ENCODE measurements at regions not wholly inside any gene's neighbourhood (a gene's known extent, or its start where the extent isn't known, plus 50 kb on each side); places are given as distances from the start of the nearest gene placed in this dataset.

DNA sequence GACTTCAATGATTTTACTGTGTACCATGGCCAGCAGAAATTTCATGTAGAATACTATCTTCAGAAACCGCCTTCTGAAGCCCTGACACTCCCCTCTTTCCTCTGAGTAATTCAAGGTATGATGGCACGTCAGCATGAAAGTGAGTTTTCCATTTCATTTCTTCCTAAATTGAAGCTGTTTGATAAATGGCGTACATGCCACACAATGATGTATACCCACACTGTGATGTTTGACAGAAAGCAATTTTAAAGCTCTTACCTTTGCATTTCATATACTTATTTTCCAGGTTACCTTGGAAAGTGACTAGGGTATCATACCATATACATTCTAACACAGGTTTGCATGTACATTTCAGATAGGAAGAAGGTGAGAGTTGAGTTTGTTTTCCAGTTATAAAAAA, 147.9 kb upstream of the LRRC3B start:
- TF ChIP-seq, protein P1, sequence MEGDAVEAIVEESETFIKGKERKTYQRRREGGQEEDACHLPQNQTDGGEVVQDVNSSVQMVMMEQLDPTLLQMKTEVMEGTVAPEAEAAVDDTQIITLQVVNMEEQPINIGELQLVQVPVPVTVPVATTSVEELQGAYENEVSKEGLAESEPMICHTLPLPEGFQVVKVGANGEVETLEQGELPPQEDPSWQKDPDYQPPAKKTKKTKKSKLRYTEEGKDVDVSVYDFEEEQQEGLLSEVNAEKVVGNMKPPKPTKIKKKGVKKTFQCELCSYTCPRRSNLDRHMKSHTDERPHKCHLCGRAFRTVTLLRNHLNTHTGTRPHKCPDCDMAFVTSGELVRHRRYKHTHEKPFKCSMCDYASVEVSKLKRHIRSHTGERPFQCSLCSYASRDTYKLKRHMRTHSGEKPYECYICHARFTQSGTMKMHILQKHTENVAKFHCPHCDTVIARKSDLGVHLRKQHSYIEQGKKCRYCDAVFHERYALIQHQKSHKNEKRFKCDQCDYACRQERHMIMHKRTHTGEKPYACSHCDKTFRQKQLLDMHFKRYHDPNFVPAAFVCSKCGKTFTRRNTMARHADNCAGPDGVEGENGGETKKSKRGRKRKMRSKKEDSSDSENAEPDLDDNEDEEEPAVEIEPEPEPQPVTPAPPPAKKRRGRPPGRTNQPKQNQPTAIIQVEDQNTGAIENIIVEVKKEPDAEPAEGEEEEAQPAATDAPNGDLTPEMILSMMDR (conservative IDR thresholded peaks at IDR 0.05; ENCODE audit: low read depth, low read length) = no peak
- TF ChIP-seq EZH2phosphoT487 (IDR thresholded peaks at IDR 0.05; ENCODE audit: borderline replicate concordance, low read length) = no peak
- no peak for TF ChIP-seq EZH2 (IDR thresholded peaks at IDR 0.05; ENCODE audit: low read length, unreplicated experiment)
